LNCAP (cell line): ENCODE measurements at regions not wholly inside any gene's neighbourhood (a gene's known extent, or its start where the extent isn't known, plus 50 kb on each side); places are given as distances from the start of the nearest gene placed in this dataset.

ENCODE experiments used
- TF ChIP-seq, protein P1 (sequence below): fragments of 450-650 bp; IDR thresholded peaks from 2 replicates; pipeline ENCODE4 v1.5.1; 2017; ENCODE audit warnings: mild to moderate bottlenecking

- TF ChIP-seq, protein P1, sequence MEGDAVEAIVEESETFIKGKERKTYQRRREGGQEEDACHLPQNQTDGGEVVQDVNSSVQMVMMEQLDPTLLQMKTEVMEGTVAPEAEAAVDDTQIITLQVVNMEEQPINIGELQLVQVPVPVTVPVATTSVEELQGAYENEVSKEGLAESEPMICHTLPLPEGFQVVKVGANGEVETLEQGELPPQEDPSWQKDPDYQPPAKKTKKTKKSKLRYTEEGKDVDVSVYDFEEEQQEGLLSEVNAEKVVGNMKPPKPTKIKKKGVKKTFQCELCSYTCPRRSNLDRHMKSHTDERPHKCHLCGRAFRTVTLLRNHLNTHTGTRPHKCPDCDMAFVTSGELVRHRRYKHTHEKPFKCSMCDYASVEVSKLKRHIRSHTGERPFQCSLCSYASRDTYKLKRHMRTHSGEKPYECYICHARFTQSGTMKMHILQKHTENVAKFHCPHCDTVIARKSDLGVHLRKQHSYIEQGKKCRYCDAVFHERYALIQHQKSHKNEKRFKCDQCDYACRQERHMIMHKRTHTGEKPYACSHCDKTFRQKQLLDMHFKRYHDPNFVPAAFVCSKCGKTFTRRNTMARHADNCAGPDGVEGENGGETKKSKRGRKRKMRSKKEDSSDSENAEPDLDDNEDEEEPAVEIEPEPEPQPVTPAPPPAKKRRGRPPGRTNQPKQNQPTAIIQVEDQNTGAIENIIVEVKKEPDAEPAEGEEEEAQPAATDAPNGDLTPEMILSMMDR, result no peak
Observed at GRCh38 chr3:104069114-104069513, 1297.6 kb upstream of the ALCAM start.

GRCh38 chr3:104070906-104071305, 1295.8 kb upstream of the ALCAM start:
- TF ChIP-seq, protein P1, result no peak

GRCh38 chr3:104080088-104080626, 1286.6 kb upstream of the ALCAM start:
- TF ChIP-seq, protein P1, result no peak

DNA sequence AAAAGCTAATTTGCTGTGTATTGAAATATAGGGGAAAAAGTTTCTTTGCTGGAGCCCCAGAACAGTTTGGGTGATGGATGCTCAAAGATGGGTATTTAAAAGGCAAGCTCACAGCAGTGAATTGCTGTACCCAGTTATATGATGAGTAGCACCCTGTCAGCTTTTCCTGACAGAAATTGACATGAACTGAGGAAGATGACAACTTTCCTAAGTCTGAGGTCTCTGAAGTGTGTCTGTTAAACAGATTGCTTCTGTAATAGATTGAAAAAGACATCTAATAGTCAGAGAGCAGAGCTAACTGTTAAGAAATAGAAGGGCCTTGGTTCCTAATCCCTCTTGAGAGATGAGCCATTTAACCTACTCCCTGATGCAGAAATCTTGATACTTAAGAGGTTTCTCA, 1278.0 kb upstream of the ALCAM start:
- TF ChIP-seq, protein P1, result no peak

GRCh38 chr3:104101736-104102135, 1265.0 kb upstream of the ALCAM start:
- TF ChIP-seq, protein P1, result no peak

DNA sequence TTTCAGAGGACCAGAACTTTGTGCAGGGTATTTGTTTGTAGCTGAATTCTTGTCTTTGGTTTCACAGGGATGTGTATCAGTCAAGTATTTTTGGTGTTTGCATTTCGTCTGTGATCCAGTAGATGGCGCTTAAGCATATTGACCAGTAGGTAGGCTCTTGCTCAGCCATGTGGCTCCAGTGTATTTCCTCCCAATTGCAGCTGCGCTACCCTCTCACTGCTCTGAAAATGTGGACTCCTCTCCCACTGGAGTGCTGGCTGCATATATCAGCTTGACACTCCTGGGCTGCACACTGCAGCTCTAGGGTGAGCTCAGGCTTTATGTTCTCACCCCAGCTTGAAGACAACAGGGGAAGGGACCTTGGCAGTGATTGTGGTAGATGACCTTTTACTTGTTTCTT, 1264.3 kb upstream of the ALCAM start:
- TF ChIP-seq, protein P1, result peak; percentile 80

DNA sequence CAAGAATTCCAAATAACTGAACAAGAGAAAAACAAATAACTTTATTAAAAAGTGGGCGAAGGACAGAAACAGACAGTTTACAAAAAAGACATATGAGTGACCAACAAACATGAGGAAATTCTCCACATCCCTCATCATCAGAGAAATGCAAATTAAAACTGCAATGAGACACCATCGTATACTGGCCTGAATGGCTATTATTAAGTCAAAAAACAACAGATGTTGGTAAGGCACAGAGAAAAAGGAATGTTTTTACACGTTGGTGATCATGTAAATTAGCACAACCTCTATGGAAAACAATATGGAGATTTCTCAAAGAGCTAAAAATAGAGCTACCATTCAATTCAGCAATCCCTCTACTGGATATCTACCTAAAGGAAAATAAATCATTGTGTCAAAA, 1260.4 kb upstream of the ALCAM start:
- TF ChIP-seq, protein P1, result no peak

DNA sequence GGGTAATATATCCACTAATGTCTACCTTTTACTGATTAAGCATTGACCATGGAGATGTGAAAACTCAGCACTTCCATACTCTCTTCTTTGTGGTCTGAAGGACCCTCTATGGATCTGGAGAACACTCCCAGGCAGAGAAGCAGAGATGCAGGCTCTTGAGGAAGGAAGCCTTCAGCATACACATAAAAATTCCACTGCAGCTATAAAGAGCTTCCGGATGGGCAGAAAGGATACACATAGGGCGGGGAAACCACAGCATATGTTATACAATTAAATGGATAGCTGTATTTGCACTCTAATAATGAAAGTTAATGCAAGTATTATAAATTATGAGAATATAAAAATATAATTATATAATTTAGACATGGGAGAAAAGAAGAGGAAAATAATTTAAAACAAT, 1258.2 kb upstream of the ALCAM start:
- TF ChIP-seq, protein P1, result no peak
